ENCODE measurements at regions not wholly inside any gene's neighbourhood (a gene's known extent, or its start where the extent isn't known, plus 50 kb on each side); places are given as distances from the start of the nearest gene placed in this dataset.

DNA sequence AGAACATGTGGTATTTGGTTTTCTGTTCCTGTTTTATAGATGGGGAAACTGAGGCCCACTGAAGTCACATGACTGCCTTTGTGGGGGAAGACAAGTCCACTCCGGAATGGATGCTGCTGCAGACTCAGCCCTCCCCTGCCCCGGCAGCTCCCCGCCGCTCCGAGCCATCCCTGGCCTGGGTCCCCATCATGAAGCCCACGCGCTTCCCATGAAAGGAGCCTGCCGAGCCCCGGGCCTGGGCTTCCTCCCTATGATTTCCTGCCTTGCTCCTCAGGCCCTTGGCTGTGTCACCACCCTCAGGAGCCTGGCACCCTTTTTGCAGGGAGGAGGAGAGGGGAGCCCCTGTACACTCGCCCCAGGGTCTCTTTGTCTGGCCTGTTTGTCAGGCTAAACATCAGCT is 125.3 kb upstream of the FOXF1 start:
- Histone ChIP-seq H3K27ac (no peak overlapping the region), H3K4me3 (ENCODE audit: low read depth in 1 of 2, low read length in 1 of 2) (no peak overlapping the region), H3K9me3 (no peaks in the 10 kb centered on the region), H3K27me3 (peaks cover 9% of the 10 kb centered on the region), H3K36me3 (no peaks in the 10 kb centered on the region), H3K4me1 (ENCODE audit: control insufficient read depth in 1 of 2, insufficient read depth in 1 of 2, low read depth in 1 of 2, low read length in 1 of 2) (no peaks in the 10 kb centered on the region)
- TF ChIP-seq, protein P1, sequence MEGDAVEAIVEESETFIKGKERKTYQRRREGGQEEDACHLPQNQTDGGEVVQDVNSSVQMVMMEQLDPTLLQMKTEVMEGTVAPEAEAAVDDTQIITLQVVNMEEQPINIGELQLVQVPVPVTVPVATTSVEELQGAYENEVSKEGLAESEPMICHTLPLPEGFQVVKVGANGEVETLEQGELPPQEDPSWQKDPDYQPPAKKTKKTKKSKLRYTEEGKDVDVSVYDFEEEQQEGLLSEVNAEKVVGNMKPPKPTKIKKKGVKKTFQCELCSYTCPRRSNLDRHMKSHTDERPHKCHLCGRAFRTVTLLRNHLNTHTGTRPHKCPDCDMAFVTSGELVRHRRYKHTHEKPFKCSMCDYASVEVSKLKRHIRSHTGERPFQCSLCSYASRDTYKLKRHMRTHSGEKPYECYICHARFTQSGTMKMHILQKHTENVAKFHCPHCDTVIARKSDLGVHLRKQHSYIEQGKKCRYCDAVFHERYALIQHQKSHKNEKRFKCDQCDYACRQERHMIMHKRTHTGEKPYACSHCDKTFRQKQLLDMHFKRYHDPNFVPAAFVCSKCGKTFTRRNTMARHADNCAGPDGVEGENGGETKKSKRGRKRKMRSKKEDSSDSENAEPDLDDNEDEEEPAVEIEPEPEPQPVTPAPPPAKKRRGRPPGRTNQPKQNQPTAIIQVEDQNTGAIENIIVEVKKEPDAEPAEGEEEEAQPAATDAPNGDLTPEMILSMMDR (IDR thresholded peaks at IDR 0.05) = no peak

DNA sequence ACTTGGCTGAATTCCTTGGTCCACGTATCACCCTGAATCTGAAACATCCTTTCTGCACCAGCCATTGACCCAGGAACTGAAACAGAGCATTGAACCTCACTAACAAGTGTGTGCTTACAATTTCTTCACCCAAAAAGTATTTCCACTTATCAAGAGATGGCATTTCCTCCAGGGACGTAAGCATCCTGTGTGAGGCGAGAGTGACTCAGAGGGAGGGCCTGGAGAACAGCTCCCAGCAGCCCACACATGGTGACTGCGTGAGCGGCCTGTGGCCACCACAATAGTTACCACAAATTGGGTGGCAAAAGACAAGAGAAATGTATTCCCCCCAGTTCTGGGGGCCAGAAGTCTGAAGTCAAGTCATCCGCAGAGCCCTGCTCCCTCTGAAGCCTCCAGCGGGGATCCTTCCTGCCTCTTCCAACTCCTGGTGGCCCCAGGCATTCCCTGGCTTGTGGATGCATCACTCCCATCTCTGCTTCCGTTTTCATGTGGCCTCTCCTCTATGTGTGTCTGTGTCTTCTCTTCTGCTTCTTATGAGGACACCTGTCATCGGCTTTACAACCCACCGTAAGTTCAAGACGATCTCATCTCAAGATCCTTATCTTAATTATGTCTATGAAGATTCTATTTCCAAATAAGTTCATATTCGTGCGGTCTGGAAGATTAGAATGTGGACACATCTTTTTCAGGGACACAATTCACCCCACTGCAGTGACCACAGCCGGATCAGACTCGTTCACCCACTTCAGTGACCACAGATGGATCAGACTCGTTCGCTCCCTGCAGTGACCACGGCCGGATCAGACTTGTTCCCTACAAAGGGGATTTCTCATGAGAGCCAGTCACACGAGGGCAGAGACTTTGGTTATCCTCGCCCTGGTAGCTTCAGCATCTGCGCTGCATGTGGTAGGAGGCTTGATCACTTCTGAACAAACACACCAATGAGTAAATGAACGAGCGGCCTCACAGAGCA is 122.6 kb upstream of the FOXF1 start:
- Histone ChIP-seq H3K27ac (no peak overlapping the region), H3K9me3 (no peaks in the 10 kb centered on the region), H3K36me3 (no peaks in the 10 kb centered on the region), H3K27me3 (peaks cover 9% of the 10 kb centered on the region), H3K4me3 (ENCODE audit: low read depth in 1 of 2, low read length in 1 of 2) (no peak overlapping the region), H3K4me1 (ENCODE audit: control insufficient read depth in 1 of 2, insufficient read depth in 1 of 2, low read depth in 1 of 2, low read length in 1 of 2) (no peaks in the 10 kb centered on the region)
- TF ChIP-seq, protein P1 (IDR thresholded peaks at IDR 0.05) = no peak

DNA sequence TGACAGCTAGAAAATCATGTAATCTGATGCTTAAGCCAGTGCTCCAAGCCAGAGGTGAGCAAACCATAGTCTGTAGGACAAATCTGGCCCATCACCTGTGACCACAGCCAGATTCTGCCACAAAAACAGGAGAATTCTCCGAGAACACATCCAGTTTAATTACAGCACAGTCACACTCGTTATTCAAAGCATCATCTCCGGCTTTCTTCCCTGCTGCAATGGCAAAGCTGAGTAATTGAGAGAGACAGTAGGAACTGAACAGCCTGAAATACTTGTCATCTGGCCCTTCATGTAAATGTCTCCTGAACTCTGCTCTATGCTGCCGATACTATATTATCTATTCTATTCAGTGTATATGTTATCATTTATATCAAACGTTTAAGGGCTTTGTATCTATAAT is 121.4 kb upstream of the FOXF1 start:
- H3K27ac ChIP-seq = no peak overlapping the region
- no peaks in the 10 kb centered on the region for H3K36me3 ChIP-seq
- no peaks in the 10 kb centered on the region for H3K4me1 ChIP-seq (ENCODE audit: control insufficient read depth in 1 of 2, insufficient read depth in 1 of 2, low read depth in 1 of 2, low read length in 1 of 2)
- H3K27me3 ChIP-seq = peaks cover 3% of the 10 kb centered on the region
- H3K9me3 ChIP-seq = no peaks in the 10 kb centered on the region
- TF ChIP-seq, protein P1 (IDR thresholded peaks at IDR 0.05) = no peak
- no peak overlapping the region for H3K4me3 ChIP-seq (ENCODE audit: low read depth in 1 of 2, low read length in 1 of 2)

DNA sequence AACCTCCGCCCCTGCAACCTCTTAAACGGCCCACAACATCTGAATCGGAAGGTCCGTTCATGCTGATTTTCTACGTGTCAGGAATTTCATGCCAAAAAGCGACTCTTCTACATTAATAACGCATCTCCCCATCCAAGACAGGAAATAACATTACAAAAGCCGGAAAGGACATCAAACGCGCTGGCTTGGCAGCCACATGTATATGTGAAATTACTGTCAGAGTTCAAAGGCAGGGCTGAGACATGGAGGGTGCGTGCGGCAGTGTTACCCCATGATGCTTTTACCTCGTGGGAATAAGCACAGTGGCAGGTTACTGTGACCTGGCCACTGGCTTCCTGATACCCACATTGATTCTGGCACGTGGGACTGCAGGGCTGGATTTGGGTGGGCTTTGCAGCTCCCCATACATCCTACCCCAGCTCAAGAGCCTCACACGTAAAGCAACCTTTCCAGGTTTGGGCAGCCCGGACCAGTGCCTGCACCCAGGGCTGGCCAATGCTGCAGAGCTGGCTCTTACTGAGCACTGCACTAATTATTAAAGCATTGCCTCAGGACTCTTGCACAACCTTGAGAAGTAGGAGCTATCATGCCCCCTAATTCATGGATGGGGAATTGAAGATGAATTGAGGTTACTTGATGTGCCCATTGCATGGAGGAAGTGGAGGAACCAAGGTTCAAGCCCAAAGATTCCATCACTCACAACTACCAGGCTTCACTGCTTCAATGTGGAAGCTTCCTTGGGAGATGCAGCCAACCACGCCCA is 120.6 kb upstream of the FOXF1 start:
- H3K4me1 ChIP-seq (ENCODE audit: control insufficient read depth in 1 of 2, insufficient read depth in 1 of 2, low read depth in 1 of 2, low read length in 1 of 2) = no peaks in the 10 kb centered on the region
- TF ChIP-seq, protein P1 (IDR thresholded peaks at IDR 0.05) = no peak
- no peaks in the 10 kb centered on the region for H3K36me3 ChIP-seq
- H3K9me3 ChIP-seq = no peaks in the 10 kb centered on the region
- H3K27ac ChIP-seq = no peak overlapping the region
- peaks cover 3% of the 10 kb centered on the region for H3K27me3 ChIP-seq
- no peak overlapping the region for H3K4me3 ChIP-seq (ENCODE audit: low read depth in 1 of 2, low read length in 1 of 2)

DNA sequence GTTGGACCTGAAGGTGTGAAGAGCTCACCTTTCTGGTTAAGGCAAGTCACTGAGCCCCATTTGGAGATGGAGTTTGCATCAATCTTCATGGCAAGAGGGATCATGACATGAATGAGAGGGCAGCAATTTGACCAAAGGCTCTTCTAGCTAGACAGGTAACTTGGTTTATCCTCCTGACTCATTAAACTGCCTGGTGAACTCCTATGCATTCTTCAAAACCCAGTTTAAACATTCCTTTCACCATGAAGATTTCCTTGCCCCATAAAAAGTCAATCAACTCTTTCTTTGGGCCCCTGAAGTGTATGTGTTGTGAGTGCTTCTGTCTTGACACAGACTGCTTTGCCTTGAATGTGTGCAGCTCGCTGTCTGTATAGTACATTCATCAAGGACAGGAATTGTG is 120.0 kb upstream of the FOXF1 start:
- Histone ChIP-seq H3K27me3 (peaks cover 3% of the 10 kb centered on the region), H3K27ac (no peak overlapping the region), H3K36me3 (no peaks in the 10 kb centered on the region), H3K9me3 (no peaks in the 10 kb centered on the region), H3K4me3 (ENCODE audit: low read depth in 1 of 2, low read length in 1 of 2) (no peak overlapping the region), H3K4me1 (ENCODE audit: control insufficient read depth in 1 of 2, insufficient read depth in 1 of 2, low read depth in 1 of 2, low read length in 1 of 2) (no peaks in the 10 kb centered on the region)
- TF ChIP-seq, protein P1 (IDR thresholded peaks at IDR 0.05) = no peak

All from neutrophil (primary cell).